GM23338 (cell line): ENCODE measurements at regions not wholly inside any gene's neighbourhood (a gene's known extent, or its start where the extent isn't known, plus 50 kb on each side); places are given as distances from the start of the nearest gene placed in this dataset.

Source experiments
- CREB1 ChIP-seq: fragments of 250-450 bp; sonication (Bioruptor Pico); IDR thresholded peaks from 2 replicates; pipeline ENCODE4 v1.5.0; 2020; ENCODE audit warnings: low read depth, mild to moderate bottlenecking, moderate library complexity
- EZH2 ChIP-seq: fragments of 200-600 bp; sonication (generic); IDR thresholded peaks from one replicate; pipeline ENCODE4 v1.8.0; 2017; ENCODE audit warnings: antibody characterized with exemption, mild to moderate bottlenecking, low read depth; ENCODE audit not compliant: unreplicated experiment
- EZH2phosphoT487 ChIP-seq: fragments of 200-600 bp; sonication (generic); IDR thresholded peaks from one replicate; pipeline ENCODE4 v1.8.1; 2018; ENCODE audit warnings: antibody characterized with exemption; ENCODE audit not compliant: unreplicated experiment
- JUNB ChIP-seq: IDR thresholded peaks from one replicate; pipeline ENCODE4 v1.6.1; 2016; ENCODE audit warnings: antibody characterized with exemption; ENCODE audit not compliant: unreplicated experiment
- NANOG ChIP-seq: IDR thresholded peaks from 2 replicates; pipeline ENCODE4 v1.6.1; 2016; ENCODE audit warnings: antibody characterized with exemption, borderline replicate concordance
- POLR2AphosphoS5 ChIP-seq: IDR thresholded peaks from 2 replicates; pipeline ENCODE4 v1.6.1; 2016; ENCODE audit warnings: antibody characterized with exemption, low read depth
- ZNF114 ChIP-seq: fragments of 250-450 bp; sonication (Bioruptor Pico); IDR thresholded peaks from 2 replicates; pipeline ENCODE4 v1.5.0; 2020; ENCODE audit warnings: mild to moderate bottlenecking, moderate library complexity
- TF ChIP-seq, protein P1 (sequence below), 2 experiments: fragments of 200-600 bp in 1 of 2; sonication (generic) in 1 of 2; conservative IDR thresholded peaks; 2 replicates each; pipeline versions ENCODE4 v1.5.1 to v1.6.1; 2016 to 2017; ENCODE audit warnings: antibody characterized with exemption in 2 of 2, low read depth in 2 of 2, mild to moderate bottlenecking in 2 of 2, moderate library complexity in 1 of 2
- TF ChIP-seq, protein P2 (sequence below): IDR thresholded peaks from one replicate; pipeline ENCODE4 v1.6.1; 2018; ENCODE audit warnings: antibody characterized with exemption; ENCODE audit not compliant: unreplicated experiment
- TF ChIP-seq, protein P3 (sequence below): IDR thresholded peaks from 2 replicates; pipeline ENCODE4 v1.6.1; 2016; ENCODE audit warnings: antibody characterized with exemption
- TF ChIP-seq, protein P4 (sequence below): fragments of 250-450 bp; sonication (Bioruptor Pico); IDR thresholded peaks from 2 replicates; pipeline ENCODE4 v1.5.0; 2020; ENCODE audit warnings: mild to moderate bottlenecking, moderate library complexity

DNA sequence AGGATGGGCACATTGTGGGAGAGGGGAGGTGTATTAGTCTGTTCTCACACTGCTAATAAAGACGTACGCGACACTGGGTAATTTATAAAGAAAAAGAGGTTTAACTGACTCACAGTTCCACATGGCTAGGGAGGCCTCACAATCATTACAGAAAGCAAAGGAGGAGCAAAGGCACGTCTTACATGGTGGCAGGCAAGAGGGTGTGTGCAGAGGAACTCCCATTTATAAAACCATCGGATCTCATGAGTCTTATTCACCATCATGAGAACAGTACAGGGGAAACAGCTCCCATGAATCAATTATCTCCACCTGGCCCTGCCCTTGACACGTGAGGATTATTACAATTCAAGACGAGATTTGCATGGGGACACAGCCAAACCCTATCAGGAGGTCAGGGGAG, 266.7 kb downstream of the HAUS1 start:
- TF ChIP-seq, protein P1, sequence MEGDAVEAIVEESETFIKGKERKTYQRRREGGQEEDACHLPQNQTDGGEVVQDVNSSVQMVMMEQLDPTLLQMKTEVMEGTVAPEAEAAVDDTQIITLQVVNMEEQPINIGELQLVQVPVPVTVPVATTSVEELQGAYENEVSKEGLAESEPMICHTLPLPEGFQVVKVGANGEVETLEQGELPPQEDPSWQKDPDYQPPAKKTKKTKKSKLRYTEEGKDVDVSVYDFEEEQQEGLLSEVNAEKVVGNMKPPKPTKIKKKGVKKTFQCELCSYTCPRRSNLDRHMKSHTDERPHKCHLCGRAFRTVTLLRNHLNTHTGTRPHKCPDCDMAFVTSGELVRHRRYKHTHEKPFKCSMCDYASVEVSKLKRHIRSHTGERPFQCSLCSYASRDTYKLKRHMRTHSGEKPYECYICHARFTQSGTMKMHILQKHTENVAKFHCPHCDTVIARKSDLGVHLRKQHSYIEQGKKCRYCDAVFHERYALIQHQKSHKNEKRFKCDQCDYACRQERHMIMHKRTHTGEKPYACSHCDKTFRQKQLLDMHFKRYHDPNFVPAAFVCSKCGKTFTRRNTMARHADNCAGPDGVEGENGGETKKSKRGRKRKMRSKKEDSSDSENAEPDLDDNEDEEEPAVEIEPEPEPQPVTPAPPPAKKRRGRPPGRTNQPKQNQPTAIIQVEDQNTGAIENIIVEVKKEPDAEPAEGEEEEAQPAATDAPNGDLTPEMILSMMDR (conservative IDR thresholded peaks at IDR 0.05; ENCODE audit: low read depth in 2 of 2): no peak
- TF ChIP-seq JUNB (no peak), NANOG (no peak), EZH2phosphoT487 (no peak), EZH2 (no peak), CREB1 (CRISPR knock-in tag) (no peak), POLR2AphosphoS5 (no peak), ZNF114 (CRISPR knock-in tag) (no peak)
- TF ChIP-seq, protein P2, sequence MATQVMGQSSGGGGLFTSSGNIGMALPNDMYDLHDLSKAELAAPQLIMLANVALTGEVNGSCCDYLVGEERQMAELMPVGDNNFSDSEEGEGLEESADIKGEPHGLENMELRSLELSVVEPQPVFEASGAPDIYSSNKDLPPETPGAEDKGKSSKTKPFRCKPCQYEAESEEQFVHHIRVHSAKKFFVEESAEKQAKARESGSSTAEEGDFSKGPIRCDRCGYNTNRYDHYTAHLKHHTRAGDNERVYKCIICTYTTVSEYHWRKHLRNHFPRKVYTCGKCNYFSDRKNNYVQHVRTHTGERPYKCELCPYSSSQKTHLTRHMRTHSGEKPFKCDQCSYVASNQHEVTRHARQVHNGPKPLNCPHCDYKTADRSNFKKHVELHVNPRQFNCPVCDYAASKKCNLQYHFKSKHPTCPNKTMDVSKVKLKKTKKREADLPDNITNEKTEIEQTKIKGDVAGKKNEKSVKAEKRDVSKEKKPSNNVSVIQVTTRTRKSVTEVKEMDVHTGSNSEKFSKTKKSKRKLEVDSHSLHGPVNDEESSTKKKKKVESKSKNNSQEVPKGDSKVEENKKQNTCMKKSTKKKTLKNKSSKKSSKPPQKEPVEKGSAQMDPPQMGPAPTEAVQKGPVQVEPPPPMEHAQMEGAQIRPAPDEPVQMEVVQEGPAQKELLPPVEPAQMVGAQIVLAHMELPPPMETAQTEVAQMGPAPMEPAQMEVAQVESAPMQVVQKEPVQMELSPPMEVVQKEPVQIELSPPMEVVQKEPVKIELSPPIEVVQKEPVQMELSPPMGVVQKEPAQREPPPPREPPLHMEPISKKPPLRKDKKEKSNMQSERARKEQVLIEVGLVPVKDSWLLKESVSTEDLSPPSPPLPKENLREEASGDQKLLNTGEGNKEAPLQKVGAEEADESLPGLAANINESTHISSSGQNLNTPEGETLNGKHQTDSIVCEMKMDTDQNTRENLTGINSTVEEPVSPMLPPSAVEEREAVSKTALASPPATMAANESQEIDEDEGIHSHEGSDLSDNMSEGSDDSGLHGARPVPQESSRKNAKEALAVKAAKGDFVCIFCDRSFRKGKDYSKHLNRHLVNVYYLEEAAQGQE: no peak
- TF ChIP-seq, protein P3, sequence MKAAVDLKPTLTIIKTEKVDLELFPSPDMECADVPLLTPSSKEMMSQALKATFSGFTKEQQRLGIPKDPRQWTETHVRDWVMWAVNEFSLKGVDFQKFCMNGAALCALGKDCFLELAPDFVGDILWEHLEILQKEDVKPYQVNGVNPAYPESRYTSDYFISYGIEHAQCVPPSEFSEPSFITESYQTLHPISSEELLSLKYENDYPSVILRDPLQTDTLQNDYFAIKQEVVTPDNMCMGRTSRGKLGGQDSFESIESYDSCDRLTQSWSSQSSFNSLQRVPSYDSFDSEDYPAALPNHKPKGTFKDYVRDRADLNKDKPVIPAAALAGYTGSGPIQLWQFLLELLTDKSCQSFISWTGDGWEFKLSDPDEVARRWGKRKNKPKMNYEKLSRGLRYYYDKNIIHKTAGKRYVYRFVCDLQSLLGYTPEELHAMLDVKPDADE: no peak
- TF ChIP-seq, protein P4, sequence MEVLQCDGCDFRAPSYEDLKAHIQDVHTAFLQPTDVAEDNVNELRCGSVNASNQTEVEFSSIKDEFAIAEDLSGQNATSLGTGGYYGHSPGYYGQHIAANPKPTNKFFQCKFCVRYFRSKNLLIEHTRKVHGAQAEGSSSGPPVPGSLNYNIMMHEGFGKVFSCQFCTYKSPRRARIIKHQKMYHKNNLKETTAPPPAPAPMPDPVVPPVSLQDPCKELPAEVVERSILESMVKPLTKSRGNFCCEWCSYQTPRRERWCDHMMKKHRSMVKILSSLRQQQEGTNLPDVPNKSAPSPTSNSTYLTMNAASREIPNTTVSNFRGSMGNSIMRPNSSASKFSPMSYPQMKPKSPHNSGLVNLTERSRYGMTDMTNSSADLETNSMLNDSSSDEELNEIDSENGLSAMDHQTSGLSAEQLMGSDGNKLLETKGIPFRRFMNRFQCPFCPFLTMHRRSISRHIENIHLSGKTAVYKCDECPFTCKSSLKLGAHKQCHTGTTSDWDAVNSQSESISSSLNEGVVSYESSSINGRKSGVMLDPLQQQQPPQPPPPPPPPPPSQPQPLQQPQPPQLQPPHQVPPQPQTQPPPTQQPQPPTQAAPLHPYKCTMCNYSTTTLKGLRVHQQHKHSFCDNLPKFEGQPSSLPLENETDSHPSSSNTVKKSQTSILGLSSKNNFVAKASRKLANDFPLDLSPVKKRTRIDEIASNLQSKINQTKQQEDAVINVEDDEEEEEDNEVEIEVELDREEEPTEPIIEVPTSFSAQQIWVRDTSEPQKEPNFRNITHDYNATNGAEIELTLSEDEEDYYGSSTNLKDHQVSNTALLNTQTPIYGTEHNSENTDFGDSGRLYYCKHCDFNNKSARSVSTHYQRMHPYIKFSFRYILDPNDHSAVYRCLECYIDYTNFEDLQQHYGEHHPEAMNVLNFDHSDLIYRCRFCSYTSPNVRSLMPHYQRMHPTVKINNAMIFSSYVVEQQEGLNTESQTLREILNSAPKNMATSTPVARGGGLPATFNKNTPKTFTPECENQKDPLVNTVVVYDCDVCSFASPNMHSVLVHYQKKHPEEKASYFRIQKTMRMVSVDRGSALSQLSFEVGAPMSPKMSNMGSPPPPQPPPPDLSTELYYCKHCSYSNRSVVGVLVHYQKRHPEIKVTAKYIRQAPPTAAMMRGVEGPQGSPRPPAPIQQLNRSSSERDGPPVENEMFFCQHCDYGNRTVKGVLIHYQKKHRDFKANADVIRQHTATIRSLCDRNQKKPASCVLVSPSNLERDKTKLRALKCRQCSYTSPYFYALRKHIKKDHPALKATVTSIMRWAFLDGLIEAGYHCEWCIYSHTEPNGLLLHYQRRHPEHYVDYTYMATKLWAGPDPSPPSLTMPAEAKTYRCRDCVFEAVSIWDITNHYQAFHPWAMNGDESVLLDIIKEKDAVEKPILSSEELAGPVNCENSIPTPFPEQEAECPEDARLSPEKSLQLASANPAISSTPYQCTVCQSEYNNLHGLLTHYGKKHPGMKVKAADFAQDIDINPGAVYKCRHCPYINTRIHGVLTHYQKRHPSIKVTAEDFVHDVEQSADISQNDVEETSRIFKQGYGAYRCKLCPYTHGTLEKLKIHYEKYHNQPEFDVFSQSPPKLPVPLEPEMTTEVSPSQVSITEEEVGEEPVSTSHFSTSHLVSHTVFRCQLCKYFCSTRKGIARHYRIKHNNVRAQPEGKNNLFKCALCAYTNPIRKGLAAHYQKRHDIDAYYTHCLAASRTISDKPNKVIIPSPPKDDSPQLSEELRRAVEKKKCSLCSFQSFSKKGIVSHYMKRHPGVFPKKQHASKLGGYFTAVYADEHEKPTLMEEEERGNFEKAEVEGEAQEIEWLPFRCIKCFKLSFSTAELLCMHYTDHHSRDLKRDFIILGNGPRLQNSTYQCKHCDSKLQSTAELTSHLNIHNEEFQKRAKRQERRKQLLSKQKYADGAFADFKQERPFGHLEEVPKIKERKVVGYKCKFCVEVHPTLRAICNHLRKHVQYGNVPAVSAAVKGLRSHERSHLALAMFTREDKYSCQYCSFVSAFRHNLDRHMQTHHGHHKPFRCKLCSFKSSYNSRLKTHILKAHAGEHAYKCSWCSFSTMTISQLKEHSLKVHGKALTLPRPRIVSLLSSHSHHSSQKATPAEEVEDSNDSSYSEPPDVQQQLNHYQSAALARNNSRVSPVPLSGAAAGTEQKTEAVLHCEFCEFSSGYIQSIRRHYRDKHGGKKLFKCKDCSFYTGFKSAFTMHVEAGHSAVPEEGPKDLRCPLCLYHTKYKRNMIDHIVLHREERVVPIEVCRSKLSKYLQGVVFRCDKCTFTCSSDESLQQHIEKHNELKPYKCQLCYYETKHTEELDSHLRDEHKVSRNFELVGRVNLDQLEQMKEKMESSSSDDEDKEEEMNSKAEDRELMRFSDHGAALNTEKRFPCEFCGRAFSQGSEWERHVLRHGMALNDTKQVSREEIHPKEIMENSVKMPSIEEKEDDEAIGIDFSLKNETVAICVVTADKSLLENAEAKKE (CRISPR knock-in tag): no peak
